GDM1 (cell line): ENCODE measurements at regions not wholly inside any gene's neighbourhood (a gene's known extent, or its start where the extent isn't known, plus 50 kb on each side); places are given as distances from the start of the nearest gene placed in this dataset.

Experiments used
- DNase-seq: peaks from one replicate; lab custom pipeline; 2025; lab: John Stamatoyannopoulos, UW

DNA sequence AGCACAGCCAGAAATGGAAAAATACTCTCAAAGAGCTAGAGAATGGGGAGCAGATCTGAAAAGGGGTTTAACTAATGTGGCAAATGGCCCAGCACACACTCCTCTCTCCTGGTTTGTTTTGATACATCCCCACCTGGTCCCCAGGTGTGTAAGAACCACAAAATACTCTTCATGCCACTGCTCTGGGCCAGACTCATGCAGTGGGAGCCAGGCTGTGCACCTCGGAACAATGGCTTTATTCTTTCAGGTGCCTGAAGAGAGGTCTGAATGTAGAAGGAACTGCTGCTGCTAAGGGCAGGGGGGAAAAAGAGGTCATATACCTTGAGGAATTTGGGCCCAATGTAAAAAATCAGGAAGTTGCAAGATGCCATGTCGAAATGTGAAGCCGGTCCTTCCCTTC is 123.9 kb upstream of the ADAMTSL1 start:
- DNase-seq, result no peak

DNA sequence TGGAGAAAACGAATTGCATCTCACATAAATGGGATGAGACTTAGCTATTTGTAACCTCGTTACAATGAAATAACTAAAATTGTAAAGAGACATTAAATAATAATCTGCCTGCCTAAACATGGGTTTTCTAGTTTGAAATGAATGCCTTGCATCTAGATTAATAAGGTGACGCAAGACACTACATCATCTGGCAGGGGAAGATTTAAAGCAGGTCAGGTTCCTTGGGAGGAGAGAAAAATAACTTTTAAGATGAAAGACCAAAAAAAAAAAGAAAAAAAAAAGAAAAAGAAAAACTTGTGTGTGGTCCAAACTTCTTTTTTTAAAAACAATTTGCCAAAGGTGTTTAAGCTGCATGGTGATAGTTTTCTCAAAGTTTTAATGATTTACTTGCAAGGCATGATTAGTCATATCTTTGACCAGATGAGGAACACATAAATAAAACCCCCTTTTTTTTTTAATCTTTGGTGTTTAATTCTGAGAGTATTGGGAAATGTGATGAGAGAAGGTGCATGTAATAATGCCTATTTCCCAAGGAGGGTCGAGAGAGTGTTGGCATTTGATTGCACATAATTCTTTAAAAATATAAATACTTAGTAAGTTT is 122.9 kb upstream of the ADAMTSL1 start:
- DNase-seq, result no peak

DNA sequence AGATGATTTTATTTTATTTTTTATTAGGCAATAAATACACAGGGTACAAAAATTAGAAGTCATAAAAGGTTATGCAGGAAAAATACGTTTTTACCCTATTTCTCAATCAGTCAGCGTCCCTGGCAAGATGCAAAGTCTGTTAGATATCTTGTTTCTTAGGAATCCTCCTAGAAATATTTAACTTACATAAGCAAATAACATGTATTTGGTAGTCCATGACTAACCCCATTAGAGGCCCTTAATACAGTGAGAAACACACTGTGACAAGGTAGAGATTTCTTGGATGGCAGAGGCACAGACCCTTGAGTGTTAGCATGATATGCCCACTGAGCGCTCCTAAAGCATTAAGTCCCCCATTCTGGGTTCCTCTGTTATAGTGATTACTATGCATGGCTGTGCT is 121.2 kb upstream of the ADAMTSL1 start:
- no peak for DNase-seq

DNA sequence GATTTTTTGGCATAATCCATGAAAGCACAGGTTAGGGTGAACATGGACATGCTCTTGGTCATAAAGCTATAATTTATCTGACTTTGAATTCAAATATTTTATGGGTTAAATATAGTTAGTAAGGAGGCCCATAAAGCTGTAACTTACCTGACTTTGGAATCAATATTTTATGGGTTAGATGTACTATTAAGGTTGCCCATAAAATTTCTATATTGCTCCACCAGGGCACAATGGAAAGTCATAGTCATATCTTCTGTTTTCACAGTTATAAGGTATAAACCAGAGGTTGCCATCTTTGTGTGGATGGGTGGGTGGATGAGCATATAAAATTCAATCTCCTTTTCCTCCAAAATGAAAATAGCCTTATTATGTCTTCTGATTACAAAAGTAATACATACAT is 120.5 kb upstream of the ADAMTSL1 start:
- DNase-seq, result no peak

DNA sequence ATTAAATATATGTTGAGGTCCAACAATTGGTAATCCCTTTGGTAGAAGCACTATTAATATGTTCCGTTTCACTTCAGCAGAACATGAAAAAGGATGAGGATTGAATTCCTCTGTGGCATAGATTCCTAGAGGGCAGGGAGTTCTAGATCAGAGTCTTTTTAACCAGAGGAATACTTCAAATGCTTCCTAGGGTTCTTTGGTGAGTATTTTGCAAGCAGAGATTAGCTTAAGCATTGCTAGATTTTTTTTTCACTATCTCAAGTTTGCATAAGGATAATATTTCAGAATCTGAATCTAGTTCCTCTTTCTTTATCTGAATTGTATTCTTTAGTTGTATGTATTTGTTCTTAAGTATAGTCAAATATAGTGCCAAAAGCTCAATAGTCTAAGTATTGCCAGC is 116.6 kb upstream of the ADAMTSL1 start:
- no peak for DNase-seq

DNA sequence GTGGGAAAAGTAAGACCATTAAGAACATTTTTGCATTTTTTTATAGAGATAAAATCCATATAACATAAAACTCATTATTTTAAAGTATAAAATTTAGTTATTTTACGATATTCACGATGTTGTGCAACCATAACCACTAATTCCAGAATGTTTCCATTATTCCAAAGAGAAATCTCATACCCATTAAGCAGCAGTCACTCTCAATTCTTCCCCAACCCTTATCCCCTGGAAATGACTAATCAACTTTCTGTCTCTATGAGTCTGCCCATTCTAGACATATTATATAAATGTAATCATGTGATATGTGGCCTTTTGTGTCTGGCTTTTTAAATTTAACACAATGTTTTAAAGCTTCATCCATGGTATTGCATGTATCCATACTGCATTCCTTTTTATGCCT is 115.6 kb upstream of the ADAMTSL1 start:
- no peak for DNase-seq

DNA sequence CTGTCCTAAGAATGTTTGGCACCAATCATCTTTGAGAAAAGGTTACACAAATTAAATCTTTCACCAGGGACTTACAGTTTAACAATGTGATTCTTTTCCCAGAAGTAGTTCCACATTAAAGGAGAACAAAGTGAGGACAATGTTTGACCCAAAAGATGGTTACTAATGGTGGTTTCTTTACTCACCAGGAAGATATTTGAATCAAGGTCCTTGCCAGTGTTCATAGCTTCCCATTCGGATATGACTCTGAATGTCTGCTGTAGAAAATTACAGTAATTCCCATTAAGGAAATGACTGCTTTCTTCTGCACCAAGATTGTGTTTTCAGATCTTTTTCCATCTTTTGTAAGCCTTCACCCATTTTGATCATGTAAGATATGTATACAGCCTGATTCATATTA is 114.6 kb upstream of the ADAMTSL1 start:
- no peak for DNase-seq

DNA sequence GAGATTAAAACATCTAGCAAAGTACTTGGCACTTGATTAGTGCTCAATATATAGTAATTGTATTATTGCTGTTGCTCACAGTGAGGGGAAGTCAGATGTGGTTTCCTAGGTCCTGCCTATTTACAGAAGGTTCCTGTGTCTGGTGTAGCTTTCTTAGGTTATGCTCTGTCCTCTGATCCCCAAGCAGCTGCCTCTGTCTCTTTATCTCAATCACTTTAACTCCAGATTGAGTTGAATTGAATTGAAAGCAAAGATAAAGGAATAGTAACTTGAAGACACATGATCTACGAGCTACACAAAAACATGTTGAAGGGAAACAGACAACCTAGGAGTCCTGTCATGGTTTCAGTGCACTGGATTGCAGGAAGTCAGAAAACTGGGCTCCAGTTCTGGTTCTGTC is 113.9 kb upstream of the ADAMTSL1 start:
- no peak for DNase-seq

DNA sequence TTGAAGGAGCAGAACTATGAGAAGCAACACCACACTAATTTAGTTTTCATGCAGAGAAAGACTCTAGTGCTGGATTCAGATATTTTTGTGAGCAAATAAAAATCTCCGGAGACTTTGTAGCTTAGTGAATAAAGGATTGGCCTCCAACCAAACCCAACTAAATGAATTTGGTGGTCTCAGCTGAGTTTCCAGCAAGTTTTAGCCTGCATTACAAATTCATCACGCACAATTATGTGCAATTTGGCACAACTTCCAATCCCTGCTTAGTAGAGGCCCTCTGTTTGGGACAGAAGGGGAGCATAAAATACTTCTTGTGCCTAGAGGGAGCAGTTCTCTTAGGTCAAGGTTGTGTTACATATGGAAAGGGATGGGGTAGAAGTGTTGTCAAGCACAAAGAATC is 112.3 kb upstream of the ADAMTSL1 start:
- no peak for DNase-seq

DNA sequence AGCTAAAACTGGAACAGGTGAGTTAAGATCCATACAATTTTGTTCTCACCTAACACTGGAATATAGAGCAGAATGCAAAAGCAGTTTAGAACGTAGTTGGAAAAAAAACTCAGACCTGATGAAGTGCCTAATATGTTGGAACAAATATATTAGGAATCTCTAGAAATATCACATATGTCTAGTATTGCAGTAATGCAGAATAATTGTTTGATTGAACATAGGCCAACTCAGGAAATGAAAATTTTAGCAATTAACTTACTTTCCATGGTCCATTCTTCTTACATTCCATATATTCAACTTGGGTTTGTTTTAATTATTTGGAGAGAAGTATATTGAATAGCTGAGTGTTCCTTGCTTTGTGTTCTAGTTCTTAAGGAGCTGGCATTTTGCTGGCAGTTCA is 111.8 kb upstream of the ADAMTSL1 start:
- no peak for DNase-seq

DNA sequence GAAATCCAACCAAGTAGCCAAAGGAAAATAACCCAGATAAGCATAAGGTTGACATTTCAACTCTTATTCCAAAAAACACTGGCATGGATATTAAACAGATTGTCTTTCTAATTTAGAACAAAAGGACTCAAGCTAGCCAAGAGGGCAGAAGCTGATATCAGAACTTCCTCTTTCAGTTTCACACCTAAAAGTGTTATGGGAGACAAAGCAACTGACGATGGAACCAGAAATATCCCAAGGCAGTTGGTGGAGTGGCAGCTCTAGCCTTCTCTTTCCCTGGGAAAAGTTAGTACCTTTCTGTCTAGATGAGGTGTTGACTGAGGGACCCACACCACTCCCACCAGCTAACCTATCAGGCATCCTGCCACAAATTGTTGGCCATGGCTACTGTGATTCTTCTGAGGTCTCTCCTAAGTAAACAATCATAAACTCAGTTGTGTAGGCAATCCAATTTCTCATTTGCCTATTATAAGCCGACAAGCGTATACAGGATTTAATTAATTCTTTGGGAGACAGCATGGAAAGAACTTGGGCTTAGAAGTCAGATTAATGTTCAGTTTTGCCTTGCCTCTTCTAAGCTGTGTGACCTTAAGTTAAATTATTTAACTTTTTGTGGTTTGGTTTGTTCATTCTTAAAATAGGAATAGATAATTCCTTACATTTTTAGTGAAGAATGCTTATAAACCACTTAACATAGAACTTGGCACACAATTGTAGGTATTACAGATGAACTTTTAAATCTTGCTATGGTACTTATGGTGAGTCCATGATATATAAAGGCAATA is 110.9 kb upstream of the ADAMTSL1 start:
- no peak for DNase-seq

DNA sequence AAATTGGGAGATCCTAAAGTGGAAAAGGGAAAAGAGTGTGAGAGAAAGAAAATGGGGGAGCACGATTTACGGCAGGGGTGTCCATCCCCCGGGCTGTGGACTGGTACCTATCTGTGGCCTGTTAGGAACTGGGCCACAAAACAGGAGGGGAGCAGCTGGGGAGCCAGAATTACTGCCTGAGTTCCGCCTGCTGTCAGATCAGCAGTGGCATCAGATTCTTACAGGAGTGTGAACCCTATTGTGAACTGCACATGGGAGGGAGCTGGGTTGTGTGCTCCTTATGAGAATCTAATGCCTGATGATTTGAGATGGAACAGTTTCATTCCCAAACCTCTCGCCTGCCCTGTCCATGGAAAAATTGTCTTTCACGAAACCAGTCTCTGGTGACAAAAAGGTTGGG is 108.3 kb upstream of the ADAMTSL1 start:
- no peak for DNase-seq

DNA sequence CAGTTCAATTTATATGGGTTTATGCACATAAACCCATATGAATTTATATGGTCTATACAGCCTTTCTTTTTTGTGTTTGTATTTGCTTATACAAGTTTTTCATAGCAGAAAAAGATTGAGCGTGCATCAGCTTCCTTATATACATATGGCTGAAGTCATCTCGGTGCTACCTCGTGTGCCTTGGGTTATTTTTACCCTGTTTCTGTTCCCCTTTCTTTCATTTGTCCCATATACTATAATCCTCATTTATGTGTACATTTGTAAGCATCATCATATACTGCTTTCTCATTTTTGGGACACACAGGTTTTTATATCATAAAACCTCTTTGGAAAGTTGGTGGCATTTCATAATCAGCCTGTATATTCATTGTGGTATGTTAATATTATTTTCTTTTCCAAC is 107.8 kb upstream of the ADAMTSL1 start:
- DNase-seq, result no peak

DNA sequence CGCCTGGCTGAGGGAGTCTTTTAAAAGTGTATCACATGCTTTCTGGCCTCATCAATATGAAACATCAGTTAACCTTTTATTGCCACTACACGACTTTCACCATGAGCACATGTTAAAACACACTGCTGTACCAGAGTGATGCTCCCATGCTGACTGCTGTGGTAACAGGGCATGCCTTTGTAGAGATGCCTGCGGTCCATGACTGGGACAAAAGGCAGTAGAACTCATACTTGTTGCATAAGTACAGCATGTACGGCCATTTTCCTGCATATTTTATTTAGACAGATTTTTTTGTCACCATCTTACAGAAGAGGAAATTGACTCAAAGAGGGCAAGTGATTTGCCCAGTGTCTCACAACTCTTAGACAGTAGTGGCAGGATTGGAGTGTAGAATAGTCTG is 105.7 kb upstream of the ADAMTSL1 start:
- no peak for DNase-seq

DNA sequence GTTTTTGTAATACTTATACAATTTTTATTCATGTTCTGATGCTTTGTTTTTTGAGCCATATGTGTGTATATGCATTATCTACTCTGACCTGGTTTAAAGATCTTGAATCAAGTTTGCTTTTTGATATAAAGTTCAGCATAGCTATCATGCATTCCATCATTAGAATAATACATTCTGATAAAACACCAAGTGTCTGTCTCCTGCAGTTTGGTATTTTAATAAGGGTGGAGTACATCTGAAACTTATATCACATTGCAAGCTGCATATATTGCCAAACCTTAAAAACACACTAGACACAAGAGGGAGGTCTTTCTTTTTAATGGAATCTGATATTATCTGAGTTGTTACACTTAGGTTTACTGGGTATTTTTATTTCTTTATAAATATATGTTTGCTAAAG is 102.8 kb upstream of the ADAMTSL1 start:
- DNase-seq, result no peak

DNA sequence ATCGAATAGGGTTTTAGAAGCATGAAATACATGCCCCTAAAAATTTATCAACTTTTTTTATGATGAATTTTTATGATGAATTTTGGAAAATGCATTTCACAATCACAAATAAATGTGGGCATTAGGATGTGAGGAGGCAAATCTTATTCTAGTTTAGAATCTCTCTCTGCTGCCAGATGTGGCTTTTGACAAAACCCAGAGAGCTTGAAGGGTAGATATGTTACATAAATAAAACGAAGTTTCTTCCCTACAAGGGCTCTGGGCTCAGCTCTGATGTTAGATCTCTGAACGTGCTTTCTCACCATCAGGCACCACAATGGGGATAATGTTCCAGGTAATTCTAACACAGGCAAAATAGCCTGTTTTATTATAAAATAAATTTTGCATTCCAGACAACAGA is 102.3 kb upstream of the ADAMTSL1 start:
- no peak for DNase-seq

DNA sequence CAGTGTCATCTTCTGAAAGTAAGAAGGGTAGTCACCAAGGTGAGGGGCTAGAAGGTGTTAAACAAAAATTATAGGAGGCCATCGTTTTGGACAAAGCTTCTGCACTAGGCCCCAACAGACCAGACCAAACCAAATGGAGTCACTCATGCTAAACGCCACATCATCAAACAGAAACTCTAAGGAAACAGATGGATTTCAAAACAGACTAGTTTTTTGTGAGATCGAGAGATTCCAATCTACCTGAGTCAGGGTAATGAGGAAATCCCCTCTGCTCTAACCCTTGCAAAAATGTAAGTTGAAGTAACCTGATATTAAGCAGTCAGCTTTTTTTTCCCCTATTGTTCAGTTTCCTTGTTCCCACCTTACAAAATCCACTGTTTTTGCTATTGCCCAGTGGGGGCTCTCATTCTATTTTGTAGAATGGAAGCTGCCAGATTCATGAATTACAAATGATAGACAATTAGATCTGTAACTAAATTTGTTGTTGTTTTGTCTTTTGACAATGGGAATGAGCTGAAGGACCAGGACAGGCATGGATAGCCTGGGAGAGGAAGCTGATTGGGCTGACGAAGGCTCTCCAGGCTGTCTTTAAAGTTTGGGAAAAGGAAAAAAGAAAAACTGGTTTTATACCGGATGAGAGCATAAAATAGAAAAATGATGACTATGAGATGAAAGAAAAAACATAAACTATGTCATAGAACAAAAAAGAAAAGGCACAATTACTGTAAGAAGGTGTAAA is 94.7 kb upstream of the ADAMTSL1 start:
- no peak for DNase-seq

DNA sequence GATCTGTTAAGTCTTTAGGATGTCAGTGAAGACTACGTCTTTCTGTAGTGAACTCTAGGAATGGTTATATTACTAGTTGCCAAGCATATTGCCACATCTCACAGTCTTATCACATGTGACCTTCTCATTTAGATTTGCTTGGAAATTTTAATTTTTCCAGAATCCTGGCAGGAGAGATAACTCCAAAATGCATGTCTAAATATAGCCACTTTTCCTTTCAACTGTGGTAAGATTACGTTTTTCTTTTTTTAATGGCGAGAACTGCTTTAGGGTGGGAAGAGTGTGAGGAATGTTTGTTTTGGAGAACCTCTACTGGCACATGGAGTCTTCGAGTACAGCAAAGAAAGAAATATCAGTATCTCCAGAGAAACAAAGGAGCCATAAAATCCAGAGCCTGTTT is 91.7 kb upstream of the ADAMTSL1 start:
- no peak for DNase-seq

DNA sequence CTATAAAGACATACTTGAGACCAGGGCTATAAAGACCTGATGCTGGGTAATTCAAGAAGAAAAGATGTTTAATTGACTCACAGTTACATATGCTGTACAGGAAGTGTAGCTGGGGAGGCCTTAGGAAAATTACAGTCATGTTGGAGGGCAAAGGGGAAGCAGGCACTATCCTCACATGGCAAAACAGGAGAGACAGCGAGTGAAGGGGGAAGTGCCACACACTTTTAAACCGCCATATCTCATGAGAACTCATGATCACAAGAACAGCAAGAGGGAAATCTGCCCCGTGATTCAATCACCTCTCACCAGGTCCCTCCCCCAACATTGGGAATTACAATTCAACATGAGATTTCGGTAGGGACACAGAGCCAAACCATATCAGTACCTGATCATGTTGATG is 89.9 kb upstream of the ADAMTSL1 start:
- DNase-seq, result no peak

DNA sequence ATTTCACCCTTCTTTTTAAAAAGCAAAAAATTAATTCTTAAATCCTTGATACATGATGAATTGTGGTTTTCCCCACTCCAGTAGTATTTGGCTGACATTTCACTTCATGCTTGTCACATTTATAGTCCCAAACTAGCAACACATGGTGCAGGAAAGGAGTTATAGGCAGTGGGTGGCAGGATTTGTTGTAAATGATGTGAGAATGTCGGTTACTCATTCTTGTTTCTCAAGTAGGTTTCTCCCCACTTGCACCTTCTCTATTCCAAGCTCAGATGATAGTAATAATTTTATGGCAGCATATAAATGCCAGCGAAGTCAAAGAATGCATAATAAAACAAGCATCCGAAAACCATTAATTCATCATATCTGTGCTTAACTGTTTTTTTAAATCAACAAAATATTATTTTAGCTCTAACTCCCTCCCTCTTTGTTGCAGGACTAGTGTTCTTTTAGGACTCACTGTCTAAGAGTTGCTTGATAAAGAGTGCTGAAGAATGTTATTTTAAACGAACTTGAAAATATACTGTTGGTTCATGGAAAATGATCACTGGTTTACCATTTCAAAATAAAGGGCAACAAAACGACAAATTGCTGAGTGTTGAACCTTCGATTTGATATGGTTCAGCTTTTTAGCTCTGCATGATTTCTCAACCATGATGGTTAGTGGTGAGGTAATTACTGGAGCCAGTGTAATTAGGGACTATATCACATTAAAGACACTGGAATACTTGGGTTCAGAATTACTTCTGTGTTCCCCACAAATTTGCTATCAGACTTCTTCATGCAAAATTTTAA is 88.1 kb upstream of the ADAMTSL1 start:
- DNase-seq, result no peak

DNA sequence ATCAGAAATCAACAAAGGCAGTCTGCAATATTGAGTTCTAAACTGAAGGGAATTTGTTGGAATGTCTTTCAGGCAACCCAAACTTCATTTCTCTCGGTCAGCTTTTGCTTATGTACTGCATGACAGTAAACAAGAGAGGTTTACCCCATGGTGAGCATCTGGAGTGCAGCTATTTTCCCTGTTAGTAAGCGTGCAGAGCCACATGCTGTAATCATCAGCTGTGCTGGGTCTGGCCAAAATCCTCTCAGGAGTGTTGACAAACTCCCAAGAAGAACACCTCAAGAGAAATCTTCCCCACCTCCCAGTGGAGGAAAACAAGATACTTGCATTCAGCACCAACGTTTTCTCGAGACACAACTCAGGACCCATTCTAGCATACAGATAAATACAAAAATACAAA is 83.6 kb upstream of the ADAMTSL1 start:
- no peak for DNase-seq

DNA sequence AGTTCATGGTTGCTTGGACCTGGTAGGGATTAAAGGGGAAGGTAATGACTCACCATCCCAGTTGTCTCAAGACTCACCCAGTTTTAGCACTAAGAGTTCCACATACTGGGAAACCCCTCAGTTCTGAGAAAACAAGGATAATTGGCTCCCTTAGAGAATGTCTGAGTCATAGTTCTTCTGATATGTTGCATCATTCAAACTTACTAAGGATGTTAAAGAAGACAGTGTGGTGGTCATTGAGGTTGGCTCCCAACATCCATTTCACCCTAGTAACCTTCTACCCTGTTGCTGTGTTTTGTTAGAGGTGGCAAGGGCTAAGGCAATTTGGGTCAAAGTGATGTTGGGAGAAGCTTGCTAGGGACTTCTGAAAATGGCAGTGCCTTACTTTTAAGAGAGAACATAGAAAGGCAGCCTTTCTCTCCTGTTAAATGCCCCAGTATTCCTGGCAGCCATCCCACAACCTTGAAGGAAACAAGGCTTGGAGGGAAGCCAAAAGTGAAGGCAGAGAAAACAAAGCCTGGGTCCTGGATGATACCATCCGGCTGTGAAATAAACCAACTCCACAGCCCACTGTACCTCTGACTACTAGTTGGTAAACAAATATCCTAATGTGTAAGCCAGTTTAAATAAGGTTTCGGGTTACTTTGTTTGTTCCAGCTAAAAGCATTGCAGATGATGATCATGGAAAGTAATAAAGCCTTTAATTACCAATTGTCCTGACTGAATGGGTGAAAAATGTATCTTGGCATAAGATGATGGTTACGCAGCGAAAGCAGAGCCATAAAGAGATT is 80.4 kb upstream of the ADAMTSL1 start:
- DNase-seq, result no peak
